ENCODE measurements at regions not wholly inside any gene's neighbourhood (a gene's known extent, or its start where the extent isn't known, plus 50 kb on each side); places are given as distances from the start of the nearest gene placed in this dataset.
A peak's percentile ranks its signal among the peaks of the same experiment; 100 is the strongest.

DNA sequence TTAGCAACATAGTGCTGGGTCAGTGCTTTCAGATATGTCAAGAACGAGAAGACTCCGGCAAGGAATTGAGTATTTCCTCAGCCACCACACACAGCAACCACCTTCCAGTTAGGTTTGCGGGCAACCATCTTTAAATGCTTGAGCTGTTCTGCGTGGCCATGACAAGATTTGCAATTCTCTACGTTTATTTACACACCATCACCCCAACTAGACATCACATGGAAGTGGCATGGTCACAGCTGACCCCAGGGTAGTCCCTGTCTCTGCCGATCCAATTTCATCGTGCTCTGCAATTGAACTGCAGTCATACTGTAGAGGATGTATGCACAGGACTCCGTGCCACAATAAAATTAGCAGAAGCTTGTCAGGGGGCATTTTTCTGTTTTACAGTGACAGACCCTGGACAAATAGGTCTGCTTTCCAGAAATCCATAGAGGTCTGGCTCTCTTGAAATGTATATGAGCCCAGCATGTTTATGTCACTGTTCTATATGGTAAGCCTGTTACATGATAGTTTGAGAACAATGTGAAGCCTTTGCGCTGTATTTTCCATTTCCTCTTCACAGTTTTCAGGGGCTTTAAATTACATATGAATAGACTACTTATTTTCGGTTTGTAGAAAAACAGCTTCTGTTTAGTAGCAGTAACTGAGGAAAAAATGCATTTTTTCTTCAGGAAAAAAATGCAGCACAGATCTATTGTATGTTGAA lies 605.2 kb downstream of the NR4A2 start:
- no peak overlapping the region for H3K27ac ChIP-seq
- TF ChIP-seq ZFX (IDR thresholded peaks at IDR 0.05; ENCODE audit: borderline replicate concordance), result no peak
- TF ChIP-seq, protein P1, sequence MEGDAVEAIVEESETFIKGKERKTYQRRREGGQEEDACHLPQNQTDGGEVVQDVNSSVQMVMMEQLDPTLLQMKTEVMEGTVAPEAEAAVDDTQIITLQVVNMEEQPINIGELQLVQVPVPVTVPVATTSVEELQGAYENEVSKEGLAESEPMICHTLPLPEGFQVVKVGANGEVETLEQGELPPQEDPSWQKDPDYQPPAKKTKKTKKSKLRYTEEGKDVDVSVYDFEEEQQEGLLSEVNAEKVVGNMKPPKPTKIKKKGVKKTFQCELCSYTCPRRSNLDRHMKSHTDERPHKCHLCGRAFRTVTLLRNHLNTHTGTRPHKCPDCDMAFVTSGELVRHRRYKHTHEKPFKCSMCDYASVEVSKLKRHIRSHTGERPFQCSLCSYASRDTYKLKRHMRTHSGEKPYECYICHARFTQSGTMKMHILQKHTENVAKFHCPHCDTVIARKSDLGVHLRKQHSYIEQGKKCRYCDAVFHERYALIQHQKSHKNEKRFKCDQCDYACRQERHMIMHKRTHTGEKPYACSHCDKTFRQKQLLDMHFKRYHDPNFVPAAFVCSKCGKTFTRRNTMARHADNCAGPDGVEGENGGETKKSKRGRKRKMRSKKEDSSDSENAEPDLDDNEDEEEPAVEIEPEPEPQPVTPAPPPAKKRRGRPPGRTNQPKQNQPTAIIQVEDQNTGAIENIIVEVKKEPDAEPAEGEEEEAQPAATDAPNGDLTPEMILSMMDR (IDR thresholded peaks at IDR 0.05), result no peak

DNA sequence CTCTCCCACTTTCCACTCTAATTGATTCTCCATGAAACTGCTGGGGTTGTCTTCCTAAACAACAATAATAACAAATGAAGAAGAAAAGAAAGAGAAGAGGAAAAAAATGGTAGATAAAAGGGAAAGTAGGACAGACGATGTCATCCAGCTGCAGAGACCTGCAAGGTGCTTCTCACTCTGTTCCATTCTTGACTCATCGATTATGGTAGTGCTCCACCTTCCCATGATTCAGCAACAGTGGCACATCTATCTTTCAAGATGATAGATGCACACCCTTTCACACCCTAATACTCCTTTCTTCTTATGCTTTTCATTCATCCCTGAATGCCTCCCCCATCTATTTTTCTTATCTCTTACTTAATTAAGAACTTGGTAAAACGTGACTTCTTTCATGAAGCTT lies 610.2 kb downstream of the NR4A2 start:
- TF ChIP-seq, protein P1 (IDR thresholded peaks at IDR 0.05), result no peak
- TF ChIP-seq ZFX (IDR thresholded peaks at IDR 0.05; ENCODE audit: borderline replicate concordance), result no peak
- no peak overlapping the region for H3K27ac ChIP-seq

DNA sequence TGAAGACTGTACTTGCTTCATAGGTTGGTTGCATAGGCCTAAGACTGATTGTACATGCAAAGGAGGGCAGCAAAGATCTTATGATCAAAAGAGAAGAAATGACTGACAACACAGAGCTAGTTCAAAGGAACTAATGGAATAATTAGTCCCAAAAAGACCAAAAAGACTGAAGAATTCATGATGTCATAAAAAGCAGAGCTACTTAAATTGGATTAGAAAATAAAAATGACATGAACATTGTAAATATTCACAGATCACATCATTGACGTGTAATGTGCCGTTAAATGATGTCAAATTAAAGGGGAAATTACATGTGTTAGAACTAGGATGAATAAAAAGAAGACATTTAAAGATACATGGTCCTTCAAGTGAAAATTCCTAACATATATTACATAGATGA lies 616.8 kb downstream of the NR4A2 start:
- H3K27ac ChIP-seq, result no peak overlapping the region
- TF ChIP-seq, protein P1 (IDR thresholded peaks at IDR 0.05), result no peak
- no peak for TF ChIP-seq ZFX (IDR thresholded peaks at IDR 0.05; ENCODE audit: borderline replicate concordance)

DNA sequence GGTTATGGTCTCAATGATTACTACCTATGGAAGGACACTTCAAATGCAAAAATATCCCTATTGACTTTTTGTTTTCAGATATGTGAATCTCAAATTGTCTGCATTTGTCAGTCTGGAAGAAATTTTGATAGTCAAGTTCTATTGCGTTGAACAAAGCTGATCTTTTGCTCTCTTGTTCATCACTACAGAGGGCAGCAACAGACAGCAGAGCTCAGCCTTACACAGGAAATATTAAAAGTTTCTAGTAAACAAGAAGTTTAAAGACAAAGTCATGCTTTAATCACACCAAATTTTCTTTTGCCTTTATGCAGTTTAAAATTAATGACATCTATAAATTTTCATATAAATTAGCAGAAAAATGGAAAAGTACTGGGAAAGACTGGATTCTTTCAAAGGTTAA lies 617.5 kb downstream of the NR4A2 start:
- H3K27ac ChIP-seq, result no peak overlapping the region
- no peak for TF ChIP-seq ZFX (IDR thresholded peaks at IDR 0.05; ENCODE audit: borderline replicate concordance)
- TF ChIP-seq, protein P1 (IDR thresholded peaks at IDR 0.05), result no peak

DNA sequence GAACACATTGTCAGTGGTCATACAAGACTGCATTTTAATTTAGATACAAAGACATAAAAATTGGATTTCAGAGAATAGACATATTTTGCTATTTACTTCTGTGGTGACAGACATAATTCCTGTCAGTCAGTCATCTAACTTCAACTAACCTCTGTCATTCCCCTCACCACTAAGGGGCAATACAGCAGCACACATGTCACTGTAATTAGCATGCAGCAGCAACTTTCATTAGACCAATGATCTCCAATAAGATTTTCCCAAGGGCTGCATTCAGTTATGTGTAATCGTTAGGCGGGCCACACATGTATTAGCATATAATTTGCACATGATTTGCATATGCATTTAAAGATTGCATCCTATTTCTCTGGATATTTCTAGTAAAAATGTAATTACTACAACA lies 624.5 kb downstream of the NR4A2 start:
- TF ChIP-seq, protein P1 (IDR thresholded peaks at IDR 0.05), result 0 out of 2 replicates have a peak, but pooled peaks have one; percentile 7
- TF ChIP-seq ZFX (IDR thresholded peaks at IDR 0.05; ENCODE audit: borderline replicate concordance), result no peak
- no peak overlapping the region for H3K27ac ChIP-seq

DNA sequence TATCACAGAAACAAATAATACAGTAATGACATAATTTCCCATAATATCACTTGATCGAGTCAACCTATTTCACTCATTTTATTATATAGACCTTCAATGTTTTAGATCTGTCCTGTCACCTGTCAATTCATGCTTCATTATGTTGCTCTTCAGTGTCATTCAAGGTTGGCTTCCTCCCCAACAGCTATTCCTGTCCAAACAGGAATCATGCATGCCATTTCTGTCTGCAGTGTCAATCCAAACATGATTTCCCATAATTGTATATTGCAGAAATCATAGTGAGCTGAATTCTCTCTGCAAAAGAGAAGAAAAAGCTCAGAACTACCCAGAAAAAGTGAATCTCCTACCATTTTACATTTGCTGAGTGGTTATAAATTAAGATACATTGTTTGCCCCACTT lies 628.6 kb downstream of the NR4A2 start:
- no peak for TF ChIP-seq ZFX (IDR thresholded peaks at IDR 0.05; ENCODE audit: borderline replicate concordance)
- TF ChIP-seq, protein P1 (IDR thresholded peaks at IDR 0.05), result no peak
- no peak overlapping the region for H3K27ac ChIP-seq

DNA sequence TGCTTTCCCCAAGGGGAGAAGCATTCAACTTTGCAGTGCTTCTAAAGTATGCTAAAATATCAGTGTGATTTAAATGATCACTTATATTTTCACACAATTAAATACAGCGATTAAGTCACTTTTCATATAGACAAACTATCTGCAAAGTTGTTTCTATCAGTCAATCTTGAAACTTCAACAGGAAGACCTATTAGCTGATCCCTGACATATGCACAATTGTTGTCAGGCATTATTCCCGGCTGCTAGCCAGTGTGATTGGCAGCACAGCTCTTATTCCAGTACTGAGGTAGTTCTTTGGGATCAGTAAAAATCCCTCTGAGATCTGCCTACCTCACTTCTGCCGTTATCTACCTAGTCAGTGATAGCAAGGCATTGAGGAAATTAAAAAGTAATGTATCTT lies 629.5 kb downstream of the NR4A2 start:
- no peak for TF ChIP-seq ZFX (IDR thresholded peaks at IDR 0.05; ENCODE audit: borderline replicate concordance)
- TF ChIP-seq, protein P1 (IDR thresholded peaks at IDR 0.05), result no peak
- H3K27ac ChIP-seq, result no peak overlapping the region
